GM12873 (cell line): ENCODE measurements at regions not wholly inside any gene's neighbourhood (a gene's known extent, or its start where the extent isn't known, plus 50 kb on each side); places are given as distances from the start of the nearest gene placed in this dataset.

Source experiments
- CTCF ChIP-seq: IDR thresholded peaks from 2 replicates; pipeline ENCODE4 v1.5.1; 2012; ENCODE audit warnings: low read depth, mild to moderate bottlenecking, moderate library complexity, low read length, control low read depth; ENCODE audit not compliant: insufficient read depth; ENCODE audit errors: missing control alignments

- no peak for TF ChIP-seq CTCF
Measured at GRCh38 chr1:34328281-34328799, 151.6 kb downstream of the C1orf94 start.

GRCh38 chr1:34330061-34330460, 153.4 kb downstream of the C1orf94 start:
- TF ChIP-seq CTCF, result no peak

GRCh38 chr1:34331020-34331926, 154.6 kb downstream of the C1orf94 start:
- no peak for TF ChIP-seq CTCF

- TF ChIP-seq CTCF, result no peak
Measured at GRCh38 chr1:34332996-34333395, 156.3 kb downstream of the C1orf94 start.

- no peak for TF ChIP-seq CTCF
Measured at GRCh38 chr1:34338871-34339270, 162.2 kb downstream of the C1orf94 start.

- TF ChIP-seq CTCF, result no peak
Measured at GRCh38 chr1:34341896-34342295, 165.2 kb downstream of the C1orf94 start.

- no peak for TF ChIP-seq CTCF
Measured at GRCh38 chr1:34342334-34342733, 165.6 kb downstream of the C1orf94 start.
